ENCODE measurements at regions not wholly inside any gene's neighbourhood (a gene's known extent, or its start where the extent isn't known, plus 50 kb on each side); places are given as distances from the start of the nearest gene placed in this dataset.

- intact Hi-C loops (cut with micrococcal nuclease): no loop called here
- H3K27me3 Mint-ChIP-seq (ENCODE audit: insufficient read depth): no peaks in the 10 kb centered on the region
- H3K9me3 Mint-ChIP-seq: peaks cover 37% of the 10 kb centered on the region
- no peak overlapping the region for H3K27ac Mint-ChIP-seq
- no peaks in the 10 kb centered on the region for H3K4me1 Mint-ChIP-seq (ENCODE audit: low read depth)
- DNase-seq (ENCODE audit: low spot score): no peak
- no peaks in the 10 kb centered on the region for H3K36me3 Mint-ChIP-seq (ENCODE audit: low read depth)
- no peak overlapping the region for H3K4me3 Mint-ChIP-seq
Measured at GRCh38 chr10:42113158-42113450, 525.3 kb downstream of the ZNF33B start.

DNA sequence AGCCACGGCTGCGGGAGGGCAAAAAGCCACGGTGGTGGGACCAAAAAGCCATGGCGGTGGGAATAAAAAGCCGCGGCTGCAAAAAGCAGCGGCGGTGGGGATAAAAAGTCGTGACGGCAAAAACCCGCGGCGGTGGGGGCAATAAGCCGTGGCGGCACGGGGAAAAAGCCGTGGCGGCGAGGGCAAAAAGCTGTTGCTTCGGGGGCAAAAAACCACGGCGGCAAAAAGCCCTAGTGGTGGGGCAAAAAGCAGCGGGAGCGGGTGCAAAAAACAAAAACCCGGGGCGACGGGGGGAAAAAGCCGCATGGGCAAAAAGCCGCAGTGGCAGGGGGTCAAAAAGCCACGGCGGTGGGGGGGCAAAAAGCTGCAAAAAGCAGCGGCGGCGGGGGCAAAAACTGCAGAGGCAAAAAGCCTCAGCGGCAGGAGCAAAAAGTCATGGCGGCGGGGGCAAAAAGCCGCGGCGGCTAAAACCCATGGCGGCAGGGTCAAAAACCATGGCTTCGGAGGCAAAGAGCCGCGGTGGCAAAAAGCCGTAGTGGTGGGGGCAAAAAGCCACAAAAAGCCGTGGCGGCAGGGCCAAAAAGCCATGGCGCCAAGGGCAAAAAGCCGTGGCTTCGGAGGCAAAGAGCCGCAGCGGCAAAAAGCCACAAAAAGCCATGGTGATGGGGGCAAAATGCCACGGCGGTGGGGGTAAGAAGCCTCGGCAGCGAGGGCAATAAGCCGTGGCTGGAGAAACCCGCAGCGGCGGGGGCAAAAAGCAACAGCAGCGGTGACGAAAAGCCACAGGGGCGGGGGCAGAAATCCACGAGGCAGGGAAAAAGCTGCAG lies 525.8 kb downstream of the ZNF33B start:
- Mint-ChIP-seq H3K27ac (no peak overlapping the region), H3K9me3 (peaks cover 34% of the 10 kb centered on the region)
- intact Hi-C loops (cut with micrococcal nuclease): no loop called here

DNA sequence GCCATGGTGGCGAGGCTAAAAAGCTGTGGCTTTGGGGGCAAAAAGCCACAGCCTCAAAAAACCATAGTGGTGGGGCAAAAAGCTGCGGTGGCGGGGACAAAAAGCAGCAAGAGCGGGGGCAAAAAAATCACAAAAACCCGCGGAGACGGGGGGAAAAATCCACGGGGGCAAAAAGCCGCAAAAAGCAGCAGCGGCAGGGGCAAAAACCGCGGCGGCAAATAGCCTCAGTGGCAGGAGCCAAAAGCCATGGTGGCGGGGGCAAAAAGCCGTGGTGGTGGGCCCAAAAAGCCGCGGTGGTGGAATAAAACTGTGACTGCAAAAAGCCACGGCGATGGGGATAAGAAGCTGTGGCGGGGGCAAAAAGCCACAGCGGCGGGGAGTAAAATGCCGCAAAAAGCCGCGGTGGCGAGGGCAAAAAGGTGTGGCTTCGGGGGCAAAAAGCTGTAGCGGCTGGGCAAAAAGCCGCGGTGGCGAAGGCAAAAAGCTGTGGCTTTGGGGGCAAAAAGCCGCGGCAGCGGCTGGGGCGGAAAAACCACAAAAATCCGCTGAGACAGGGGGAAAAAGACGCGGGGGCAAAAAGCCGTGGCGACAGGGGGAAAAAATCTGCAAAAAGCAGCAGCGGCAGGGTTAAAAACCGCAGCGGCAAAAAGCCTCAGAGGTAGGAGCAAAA lies 526.6 kb downstream of the ZNF33B start:
- Mint-ChIP-seq H3K36me3 (ENCODE audit: low read depth) (no peaks in the 10 kb centered on the region), H3K27me3 (ENCODE audit: insufficient read depth) (no peaks in the 10 kb centered on the region)

More for the DNA sequence above, 525.8 kb downstream of the ZNF33B start:
- no peak overlapping the region for H3K4me3 Mint-ChIP-seq
- H3K4me1 Mint-ChIP-seq (ENCODE audit: low read depth): no peaks in the 10 kb centered on the region
- H3K36me3 Mint-ChIP-seq (ENCODE audit: low read depth): no peaks in the 10 kb centered on the region
- no peaks in the 10 kb centered on the region for H3K27me3 Mint-ChIP-seq (ENCODE audit: insufficient read depth)
- no peak for DNase-seq (ENCODE audit: low spot score)

GRCh38 chr10:42111076-42111475 lies 527.3 kb downstream of the ZNF33B start:
- H3K27ac Mint-ChIP-seq: no peak overlapping the region
- no peaks in the 10 kb centered on the region for H3K4me1 Mint-ChIP-seq (ENCODE audit: low read depth)
- H3K9me3 Mint-ChIP-seq: peaks cover 36% of the 10 kb centered on the region
- DNase-seq (ENCODE audit: low spot score): no peak
- no peak overlapping the region for H3K4me3 Mint-ChIP-seq
- H3K27me3 Mint-ChIP-seq (ENCODE audit: insufficient read depth): no peaks in the 10 kb centered on the region
- no peaks in the 10 kb centered on the region for H3K36me3 Mint-ChIP-seq (ENCODE audit: low read depth)
- intact Hi-C loops (cut with micrococcal nuclease): no loop called here

More for the DNA sequence above, 526.6 kb downstream of the ZNF33B start:
- H3K9me3 Mint-ChIP-seq: peaks cover 32% of the 10 kb centered on the region
- no peak for DNase-seq (ENCODE audit: low spot score)
- intact Hi-C loops (cut with micrococcal nuclease): no loop called here
- H3K4me3 Mint-ChIP-seq: no peak overlapping the region
- no peaks in the 10 kb centered on the region for H3K4me1 Mint-ChIP-seq (ENCODE audit: low read depth)
- H3K27ac Mint-ChIP-seq: no peak overlapping the region

Data from activated T-helper 1 cell treated with anti-CD3 and anti-CD28 coated beads, Interleukin-12 subunit alpha, Interleukin-12 subunit beta, Interleukin-2, Interleukin-4 antibody, amounts not matched to agents 30 ng/mL and 10 ng/mL and 1 ng/mL, durations not matched to agents 14 hours and 24 hours and 36 hours (primary cell).